ENCODE measurements at regions not wholly inside any gene's neighbourhood (a gene's known extent, or its start where the extent isn't known, plus 50 kb on each side); places are given as distances from the start of the nearest gene placed in this dataset.

DNA sequence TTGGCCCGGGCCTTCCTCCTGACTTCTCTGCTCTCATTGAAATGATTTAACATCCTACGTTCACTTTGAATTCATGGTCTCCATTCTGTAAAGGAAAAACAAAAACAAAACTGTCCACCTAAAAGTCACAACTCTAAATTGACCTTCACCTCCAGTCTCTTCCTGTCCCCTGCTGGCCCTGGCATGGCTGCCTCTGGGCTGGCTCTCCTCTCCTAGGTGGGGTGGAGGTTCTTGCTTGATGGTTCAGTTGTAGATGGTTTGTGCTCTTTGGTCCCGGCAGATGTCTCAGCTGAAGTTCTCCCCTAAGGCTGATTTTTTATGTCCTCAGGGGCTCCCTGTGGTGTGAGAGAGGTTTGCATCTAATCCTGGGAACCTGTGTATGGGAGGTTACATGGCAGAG is 121.1 kb downstream of the ACKR3 start:
- TF ChIP-seq, protein P1, sequence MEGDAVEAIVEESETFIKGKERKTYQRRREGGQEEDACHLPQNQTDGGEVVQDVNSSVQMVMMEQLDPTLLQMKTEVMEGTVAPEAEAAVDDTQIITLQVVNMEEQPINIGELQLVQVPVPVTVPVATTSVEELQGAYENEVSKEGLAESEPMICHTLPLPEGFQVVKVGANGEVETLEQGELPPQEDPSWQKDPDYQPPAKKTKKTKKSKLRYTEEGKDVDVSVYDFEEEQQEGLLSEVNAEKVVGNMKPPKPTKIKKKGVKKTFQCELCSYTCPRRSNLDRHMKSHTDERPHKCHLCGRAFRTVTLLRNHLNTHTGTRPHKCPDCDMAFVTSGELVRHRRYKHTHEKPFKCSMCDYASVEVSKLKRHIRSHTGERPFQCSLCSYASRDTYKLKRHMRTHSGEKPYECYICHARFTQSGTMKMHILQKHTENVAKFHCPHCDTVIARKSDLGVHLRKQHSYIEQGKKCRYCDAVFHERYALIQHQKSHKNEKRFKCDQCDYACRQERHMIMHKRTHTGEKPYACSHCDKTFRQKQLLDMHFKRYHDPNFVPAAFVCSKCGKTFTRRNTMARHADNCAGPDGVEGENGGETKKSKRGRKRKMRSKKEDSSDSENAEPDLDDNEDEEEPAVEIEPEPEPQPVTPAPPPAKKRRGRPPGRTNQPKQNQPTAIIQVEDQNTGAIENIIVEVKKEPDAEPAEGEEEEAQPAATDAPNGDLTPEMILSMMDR (IDR thresholded peaks at IDR 0.05), result no peak
- TF ChIP-seq ZNF317 (CRISPR knock-in tag; IDR thresholded peaks at IDR 0.05; ENCODE audit: borderline replicate concordance, low read depth), result no peak
- TF ChIP-seq, protein P2, sequence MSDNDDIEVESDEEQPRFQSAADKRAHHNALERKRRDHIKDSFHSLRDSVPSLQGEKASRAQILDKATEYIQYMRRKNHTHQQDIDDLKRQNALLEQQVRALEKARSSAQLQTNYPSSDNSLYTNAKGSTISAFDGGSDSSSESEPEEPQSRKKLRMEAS (CRISPR knock-in tag; IDR thresholded peaks at IDR 0.05), result no peak
- TF ChIP-seq SMAD3 (CRISPR knock-in tag; IDR thresholded peaks at IDR 0.05; ENCODE audit: borderline replicate concordance), result no peak
